Inflammatory macrophage (primary cell): ENCODE measurements at regions not wholly inside any gene's neighbourhood (a gene's known extent, or its start where the extent isn't known, plus 50 kb on each side); places are given as distances from the start of the nearest gene placed in this dataset.

Experiments used
- DNase-seq, 2 donors: peaks; one replicate each; pipeline ENCODE4 v3.0.0-alpha.2; 2020 to 2022

DNA sequence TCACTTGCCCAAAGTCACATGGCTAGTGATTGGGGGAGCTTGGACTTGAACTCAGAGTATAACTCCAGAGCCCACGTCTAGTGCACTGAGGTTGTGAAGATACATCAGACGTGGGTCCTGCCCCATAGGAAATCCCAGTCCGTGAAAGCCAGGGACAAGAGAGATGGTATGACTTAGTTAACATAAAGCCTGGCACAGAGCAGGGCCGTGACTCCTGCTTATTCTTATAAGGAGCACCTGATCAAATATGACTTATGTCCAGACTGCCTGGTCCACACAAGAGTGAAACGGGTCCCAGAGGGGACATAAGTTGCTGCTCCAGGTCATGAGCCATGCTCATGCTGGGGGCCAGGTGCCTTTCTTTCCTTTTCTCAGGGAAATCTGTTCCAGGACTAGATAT is 166.3 kb upstream of the USP24 start:
- no peak for DNase-seq

DNA sequence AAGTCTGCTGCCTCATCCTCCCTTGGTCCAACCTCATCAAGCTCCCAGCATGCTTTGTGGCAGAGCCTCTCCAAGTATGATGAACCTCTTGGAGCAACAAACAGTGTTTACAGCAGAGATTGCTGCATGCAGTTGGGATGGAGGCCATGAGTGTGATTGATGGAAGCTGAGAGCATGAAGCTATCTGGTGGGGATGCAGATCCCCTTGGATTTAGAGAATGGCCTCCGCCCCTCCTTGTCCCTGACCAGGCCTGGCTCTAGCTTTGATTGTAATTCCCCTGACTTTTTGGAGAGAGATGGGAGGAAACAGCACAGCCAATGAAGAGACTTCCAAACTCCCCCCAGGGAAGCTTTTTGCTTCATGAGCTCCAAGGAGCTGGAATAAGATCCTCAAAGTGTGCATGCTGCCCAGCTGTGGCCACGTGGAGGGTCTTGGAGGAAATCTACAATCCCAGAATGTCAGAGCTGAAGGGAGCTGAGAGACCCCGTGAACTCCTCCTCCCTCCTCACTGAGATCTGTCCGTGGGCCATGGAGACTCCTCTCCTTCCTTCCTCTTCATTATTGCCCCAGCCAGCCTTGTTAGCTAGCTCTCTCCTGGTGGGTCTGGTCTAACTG is 165.3 kb upstream of the USP24 start:
- DNase-seq: no peak

DNA sequence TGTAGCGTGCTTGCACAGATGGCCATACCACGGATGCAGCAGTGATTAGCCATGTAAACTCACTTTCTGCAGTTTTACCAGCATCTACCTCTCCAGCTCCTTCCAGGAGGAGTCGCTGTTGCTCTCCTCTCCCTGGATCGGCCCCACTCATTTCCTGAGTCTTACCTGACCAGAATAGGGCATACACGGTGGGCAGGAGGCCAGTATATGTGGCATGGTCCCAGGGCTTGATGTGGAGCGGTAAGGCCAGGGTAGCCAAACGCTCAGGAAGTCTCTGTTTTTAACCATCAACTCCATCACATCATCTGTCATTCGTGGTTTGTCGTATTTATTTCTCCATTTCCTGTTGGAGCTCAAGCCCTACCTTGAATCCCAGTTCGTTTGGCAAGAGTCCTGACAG is 163.4 kb upstream of the USP24 start:
- DNase-seq: peak; percentile 12 to 31

DNA sequence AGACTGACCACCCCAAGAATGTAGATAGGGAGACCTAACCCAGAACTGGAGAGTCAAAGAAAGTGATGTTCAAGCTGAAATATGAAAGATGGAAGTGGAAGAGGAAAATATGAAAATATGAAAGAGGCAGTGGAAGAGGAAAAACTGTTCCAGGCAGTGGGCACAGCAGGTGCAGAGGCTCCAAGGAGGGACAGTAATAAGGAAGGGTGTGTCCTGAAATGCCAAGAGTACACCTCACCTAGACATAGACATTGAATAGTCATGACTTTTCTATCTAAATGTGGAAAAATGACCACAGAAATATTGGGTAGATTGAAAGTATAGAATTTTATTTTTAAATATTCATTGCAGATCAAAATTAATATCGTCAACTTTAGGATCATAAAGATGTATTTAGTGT is 161.7 kb upstream of the USP24 start:
- DNase-seq: no peak

DNA sequence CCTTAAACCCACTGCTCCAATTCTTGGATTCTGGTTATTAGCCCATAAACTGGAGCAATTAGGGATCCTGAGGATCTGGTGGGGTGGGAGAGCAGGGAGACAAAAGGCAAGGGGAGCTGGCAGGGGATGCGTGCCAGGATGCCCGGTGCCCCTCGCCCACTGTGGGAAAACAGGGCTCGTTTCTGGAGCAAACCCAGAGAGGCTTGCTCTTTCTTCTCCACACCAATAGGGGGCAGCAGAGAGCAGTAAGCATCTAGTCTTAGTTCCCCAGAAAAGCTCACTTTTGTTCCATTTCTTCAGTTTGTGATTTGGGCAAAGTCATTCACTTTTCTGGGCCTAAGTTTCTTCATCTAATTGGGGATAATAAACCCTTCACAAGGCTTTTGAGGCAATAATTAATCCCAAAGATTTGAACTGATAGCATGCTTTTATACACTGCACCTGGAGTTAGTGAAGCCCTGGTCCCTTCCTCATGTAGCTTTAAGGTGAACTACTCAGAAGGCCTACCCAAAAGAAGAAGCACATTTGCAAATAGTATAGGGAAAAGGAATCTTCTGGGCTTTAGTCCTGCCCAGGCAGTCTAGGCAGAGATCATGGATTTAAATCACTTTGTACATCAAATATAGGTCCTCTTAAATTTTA is 160.6 kb upstream of the USP24 start:
- peak; percentile 35 to 53 for DNase-seq

DNA sequence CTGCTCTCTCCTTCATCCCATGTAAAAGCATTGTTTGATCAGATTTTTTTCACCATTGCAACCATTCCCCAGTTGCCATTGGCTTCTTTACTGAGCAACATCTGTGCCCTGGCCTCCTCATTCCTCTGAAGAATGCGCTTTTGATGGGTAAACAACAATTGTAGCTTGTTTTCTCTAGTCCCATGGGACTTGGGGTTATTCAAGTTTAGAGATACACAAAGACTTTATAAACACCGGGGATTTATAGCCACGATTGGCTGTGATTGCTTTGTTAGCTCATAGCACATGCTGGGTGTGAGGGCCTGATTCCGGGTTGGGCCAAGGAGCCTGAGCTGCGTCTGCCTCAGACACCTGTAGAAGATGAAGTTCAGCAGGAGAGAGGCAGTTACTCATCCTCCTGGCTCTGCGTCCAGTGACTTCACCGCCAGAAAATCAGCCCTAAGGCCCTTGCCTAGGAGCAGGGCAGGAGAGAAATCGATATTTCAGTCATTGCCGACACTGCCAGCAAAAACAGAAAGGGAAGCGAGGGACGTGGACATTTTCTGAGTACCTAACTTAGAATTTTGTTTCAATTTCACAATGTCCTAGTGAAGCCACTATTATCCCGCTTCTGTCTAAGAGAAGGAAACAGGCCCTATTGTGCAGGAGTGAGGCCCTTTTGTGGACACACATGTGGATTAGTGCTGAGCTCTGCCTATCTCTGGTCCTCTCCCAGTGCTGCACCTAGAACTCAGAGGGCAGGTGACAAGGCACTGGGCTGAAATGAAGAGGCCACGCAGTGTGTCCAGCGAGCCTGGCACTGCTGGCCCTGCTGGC is 159.8 kb upstream of the USP24 start:
- DNase-seq: no peak

DNA sequence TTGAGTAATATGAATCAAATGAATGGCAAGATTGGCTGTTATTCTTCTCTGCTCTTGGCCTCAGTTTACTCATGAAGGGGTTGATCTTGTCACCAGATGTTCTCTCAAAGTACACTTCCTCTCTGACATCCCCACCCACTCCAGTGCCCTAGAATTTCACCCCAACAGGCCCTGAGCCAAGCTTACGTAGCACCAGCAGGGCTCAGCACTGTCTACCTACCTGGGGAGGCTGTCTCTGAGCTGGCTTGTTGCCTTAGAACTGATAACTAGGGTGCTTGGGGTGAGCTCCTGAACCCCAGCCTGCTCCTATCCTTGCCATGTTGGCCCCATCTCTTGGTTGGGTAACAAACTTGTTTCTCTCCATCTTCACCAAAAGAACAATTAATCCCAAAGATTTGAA is 159.1 kb upstream of the USP24 start:
- DNase-seq: no peak

DNA sequence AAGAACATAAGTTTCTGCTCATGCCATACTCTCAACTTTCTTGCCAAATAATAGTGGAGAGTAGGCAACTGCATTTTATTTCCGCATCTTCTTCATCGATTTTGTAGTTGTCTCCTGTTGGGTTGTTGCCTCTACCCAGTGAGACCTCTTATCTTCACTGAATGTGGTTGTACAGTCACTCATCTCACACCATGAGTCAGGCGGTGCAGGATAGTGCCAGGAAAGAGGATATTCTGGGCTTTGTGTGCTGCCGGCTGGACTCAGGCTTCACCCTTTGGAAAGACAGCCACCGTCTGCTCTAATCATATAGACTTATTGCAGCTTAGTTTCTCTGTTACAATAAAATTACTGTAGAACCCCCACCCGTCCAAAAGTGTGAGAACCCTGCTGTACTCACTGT is 154.3 kb upstream of the USP24 start:
- no peak for DNase-seq

DNA sequence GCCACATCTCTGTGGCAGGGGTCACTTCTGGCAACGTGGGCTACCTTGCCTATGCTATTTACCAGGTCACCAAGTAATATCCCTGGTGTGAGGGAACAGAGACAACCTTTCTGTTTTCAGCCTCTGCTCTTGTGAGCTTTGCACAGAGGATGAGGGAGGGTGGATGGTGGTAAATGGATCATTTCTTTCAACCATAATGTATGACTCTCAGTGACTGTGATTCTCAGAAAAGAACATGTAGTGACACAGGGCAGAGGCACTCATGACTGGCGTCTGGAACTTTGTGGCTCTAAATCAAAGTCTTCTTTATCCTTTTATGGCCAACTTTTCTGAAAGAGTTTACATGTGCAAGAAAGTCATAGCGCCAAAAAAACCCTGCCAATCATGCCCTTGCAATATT is 153.5 kb upstream of the USP24 start:
- no peak for DNase-seq

DNA sequence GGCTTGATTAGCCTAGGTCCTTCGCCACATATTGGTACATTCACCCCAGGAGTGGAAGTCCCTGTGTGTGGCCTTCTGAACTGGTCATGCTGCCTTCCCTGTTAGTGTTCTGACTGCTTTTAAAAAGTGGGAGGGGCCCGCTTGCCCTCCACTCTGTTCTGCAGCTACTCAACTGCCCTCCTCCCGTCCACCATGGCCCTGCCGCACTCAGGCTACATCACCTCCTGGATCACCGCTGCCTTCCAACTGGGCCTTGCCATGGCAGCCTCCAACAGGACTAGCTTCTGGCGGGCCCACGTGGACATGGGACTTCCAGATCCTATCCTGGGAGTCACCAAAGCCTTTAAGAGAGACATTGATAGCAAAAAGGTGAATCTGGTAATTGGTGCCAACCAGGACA is 152.1 kb upstream of the USP24 start:
- no peak for DNase-seq

DNA sequence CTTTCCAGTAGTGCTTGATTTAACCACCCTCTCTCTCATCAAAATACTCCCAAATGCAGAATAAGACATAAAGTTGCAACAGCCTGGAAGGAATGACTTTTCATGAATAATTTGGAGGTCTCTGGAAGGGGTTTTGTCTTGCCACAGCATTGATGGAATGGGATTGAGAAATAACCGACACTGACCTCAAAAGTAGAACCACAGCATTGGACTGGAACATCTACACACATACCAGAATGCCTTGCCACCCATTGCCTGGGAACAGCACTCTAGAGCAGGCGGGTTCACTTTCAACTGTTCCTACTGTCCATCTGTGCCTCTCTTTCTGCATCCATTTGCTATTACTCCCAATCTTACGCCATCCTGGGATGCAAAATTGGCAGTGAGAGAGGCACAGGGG is 149.1 kb upstream of the USP24 start:
- no peak for DNase-seq

DNA sequence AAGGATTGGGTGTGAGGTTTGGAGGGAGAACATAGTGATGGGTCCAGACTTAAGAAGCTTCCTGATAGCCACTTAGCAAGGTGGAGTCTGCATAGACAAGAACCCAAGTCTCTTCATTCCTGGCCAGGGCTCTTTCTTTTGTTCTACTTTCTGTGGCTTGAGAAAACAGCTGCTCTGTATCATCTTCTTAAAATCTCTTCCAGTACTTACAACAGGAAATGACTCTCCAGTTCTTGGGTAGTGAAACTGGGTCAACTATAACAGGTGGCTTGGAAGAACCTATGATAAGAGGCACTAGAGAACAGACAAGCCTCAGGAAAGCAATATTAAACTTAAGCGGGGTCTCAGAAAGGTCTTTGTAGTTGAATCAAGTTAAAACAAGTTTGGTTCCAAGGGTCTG is 148.1 kb upstream of the USP24 start:
- no peak for DNase-seq

DNA sequence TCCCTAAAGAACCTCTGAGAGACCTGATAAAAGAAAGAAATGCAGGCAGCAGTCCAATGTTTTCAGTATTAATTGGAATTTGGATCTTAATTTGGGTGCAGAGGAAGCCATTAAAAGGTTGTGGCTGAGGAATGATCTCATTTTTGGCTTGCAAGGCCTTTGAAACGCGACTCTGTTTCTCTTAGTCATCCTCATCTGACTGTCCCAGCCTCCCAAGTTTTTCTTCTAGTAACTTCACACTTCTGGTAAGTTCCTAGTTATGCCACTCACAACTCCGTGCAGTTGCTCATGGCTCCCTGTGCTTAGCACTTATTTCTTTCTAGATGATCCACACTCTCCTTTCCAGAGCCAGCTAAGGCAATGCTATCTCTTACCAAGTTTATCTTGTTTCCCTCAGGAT is 147.4 kb upstream of the USP24 start:
- DNase-seq: peak; percentile 48 to 78

DNA sequence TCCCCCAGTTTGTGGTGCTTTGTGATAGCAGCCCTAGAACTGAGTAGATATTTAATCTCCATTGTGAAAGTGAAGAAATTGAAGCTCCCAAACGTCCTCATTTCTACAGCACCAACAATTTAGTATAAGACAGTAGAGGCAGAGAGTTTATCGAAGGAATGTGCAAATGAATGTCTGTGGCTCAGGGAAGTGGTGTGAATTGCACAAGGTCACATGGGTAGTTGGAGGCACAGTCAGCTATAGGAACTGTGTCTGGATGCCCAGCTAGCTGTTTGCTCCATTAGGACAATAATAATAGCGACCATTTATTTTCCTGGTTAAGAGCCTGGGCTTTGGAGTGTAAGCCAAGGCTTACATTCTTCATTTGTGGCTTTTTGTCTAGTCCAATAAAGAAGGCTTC is 144.4 kb upstream of the USP24 start:
- no peak for DNase-seq

DNA sequence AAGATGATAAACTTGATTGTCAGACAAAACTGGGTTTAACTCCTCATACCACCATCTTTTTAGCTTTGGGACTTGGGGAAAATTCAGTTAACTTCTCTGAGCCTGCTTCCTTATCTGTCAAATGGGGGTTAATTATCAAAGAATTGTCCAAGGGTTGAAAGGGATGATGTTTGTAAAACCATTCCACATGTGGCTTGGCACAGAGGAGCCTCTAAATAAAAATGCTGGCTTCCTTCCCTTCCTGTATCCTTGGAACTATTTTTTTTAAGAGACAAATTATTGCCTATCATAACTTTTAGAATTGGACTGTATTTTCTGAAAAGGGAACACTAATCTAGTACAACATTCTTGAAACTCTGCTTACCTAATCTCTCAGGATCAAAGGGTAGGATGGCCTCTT is 143.4 kb upstream of the USP24 start:
- no peak for DNase-seq

DNA sequence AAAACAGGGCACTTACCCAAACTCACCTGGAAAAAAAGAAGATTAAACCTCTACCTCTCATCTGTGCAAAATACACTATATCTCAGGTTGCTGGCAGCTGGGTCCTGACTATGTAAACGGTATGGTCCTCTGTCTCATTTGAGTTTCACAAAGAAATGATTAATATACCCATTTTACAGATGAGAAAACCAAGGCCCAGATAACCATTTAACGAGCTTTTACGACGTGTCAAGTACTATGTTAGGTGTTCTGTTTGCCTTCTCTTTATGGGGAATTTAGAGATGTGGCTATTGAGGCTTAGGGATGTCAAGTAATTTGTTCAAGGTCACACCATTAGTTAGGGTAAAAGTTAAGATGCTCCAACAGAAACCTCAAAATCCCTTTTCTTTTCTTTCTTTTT is 140.4 kb upstream of the USP24 start:
- DNase-seq: no peak

DNA sequence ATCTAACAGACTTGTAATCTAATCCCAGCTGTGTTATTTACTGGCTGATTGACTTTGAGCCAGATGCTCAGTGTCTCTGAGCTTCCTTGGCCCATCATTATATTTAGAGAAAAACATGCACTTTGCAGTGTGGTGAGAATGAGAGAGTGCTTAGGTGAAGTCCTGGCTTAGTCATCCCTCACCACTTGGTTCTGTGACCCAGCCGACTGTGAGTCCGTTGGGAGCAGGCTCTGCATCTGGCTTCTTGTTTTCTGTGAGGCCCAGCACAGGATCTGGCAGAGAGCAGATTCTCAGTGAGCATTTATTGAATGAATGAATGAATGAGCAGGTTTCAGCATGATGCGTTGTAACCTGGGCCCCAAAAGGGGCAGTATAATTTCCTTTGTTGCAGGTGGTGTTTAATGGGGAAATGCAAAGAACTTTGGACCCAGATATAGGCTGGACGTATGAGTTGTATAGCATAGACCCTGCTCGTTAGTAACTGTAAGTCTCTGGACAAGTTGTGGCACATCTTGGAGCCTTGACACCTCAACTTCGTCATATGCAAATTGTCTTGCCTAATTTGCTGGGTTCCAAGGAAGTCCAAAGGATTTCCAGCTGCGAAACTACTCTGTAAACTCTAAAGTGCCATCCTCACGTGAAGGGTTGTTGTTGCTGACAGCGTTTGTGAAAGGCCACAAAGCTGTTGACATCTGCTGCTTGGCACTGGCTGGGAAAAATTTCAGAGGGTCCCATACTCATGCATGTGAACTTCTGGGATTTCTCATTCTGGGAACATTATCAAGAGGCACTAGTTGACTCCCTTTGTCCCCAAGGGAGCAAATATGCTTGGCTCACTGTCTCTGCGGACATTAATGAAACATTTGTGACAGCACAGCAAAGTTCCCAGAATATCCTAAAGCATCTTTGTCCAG is 138.8 kb upstream of the USP24 start:
- no peak for DNase-seq

DNA sequence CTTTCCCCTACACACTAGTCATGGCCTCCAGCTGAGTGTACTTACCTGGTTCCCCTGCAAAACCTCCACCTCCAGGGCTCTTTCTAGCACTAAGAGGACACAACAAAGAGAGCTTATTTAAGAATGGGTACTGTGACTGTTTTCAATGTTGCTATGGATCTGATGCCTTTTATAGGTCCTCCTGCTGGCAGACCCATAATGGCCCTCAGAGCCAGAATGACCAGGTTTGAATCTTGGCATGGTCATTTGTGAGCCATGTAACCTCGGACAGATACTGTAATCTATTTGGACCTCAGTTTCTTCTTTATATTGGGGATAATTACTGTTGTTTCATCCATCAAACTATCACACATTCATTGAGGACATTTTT is 137.6 kb upstream of the USP24 start:
- no peak for DNase-seq

DNA sequence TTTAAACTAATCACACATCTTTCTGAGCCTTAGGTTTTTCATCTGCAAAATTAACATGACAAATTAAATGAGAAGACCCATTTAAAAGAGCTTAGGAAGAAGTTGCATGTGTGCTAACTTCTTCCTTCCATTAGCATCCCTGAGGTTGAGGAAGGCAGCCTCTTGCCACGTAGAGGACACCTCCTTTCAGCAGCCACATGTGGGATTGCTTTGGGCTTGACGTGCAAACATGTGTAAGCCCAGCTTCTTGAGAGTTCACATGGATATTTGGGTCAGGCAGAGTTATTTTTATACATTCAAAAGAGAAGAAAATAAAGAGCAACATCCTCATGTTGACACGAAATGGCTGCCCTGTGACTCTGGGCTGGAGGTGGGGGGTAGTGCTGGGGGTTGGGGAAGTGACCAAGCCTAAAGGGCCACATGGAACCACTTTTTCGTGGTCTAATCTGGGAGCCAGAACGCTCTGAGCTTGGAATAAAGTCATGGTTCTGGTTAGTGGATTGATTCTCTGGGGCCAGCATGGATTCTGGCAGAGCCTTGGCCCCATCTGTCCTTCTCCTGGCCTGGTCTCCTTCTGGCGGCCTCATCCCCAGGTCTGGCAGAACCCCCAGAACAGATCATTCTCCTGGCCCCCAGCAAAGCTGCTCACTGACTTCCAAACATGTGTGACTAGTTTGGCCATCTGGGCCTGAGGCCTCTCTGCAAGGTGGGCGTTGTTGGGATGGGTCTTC is 137.1 kb upstream of the USP24 start:
- no peak for DNase-seq

DNA sequence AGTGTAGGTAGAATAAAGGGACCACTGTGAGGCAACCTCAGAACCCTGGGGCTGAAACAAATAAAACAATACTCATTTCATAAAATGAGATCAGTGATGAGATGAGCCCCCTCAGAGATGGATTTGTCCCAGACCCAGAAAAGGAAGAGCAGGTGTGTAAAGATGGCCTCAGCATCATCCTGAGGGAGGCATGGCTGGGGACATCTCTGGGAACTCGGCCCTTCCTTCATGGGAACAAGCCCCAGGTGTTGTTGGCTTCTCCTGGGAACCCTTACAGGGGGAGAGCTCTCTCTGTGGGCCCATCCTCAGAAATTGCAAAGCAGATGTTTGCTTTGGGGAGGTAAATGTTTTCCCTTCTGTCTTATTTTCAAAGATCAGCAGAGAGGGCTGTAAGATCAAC is 133.2 kb upstream of the USP24 start:
- no peak for DNase-seq

DNA sequence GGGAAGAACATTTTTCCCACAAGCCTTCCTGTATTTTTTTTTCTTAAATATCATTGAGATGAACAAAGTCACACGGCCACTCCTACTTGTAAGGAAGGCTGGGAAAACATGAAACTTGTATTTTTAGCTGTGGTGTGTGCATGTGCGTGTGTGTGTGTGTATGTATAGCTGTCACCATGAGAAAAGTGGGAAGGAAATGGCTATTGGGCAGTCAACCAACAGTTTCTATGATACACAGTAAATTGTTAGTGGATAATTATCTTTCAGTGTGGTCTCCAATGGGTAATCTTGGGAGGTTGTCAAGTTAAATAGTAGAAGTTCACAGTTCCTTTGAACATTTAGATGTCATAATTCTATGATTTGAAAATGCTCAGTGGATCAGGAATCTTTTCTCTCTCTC is 132.7 kb upstream of the USP24 start:
- no peak for DNase-seq

DNA sequence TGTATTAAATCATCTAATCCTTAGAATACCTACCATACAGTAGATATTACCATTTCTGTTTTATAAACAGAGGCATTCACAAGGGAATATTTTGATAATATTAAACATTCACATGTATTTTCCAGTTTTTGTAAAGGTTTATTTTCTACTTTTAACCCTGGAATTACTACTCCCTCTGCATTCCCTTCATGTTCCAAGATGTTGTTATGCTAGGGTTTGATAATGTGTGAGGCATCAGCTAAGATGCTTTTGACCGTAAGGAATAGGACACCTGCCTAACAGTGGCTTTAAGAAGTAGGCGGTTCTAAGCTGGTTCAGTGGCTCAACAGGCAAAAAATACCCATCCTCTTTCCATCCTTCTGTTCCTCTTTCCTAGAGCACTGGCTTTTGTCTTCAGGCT is 131.9 kb upstream of the USP24 start:
- no peak for DNase-seq

DNA sequence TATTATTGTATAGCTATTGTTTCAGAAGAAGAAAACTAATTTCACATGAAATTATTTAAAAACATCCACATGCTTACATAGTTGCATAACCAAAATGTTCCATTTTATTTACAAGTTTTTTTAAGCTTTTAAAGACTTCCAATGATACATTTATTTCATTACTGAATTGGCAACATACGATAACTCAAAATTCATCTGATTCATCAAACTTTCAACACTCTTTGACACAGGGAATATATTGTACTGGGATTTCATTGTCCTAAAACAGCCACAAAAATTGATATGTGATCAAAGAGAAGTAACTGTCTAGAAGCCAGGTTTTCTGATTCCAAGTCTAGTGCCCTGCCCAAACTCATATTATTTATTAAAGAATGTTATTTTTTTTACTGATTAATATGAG is 131.4 kb upstream of the USP24 start:
- no peak for DNase-seq
